Dendritic cell treated with granulocyte-macrophage colony-stimulating factor and Interleukin-4, amounts not matched to agents 40 ng/mL and 50 ng/mL, for 4 days (primary cell): ENCODE measurements at regions not wholly inside any gene's neighbourhood (a gene's known extent, or its start where the extent isn't known, plus 50 kb on each side); places are given as distances from the start of the nearest gene placed in this dataset.

ENCODE experiments used
- H3K27ac Mint-ChIP-seq: one replicate; pipeline ENCODE4 v1.8.0; 2022; ENCODE audit warnings: mild to moderate bottlenecking, mixed read lengths
- H3K27me3 Mint-ChIP-seq: one replicate; pipeline ENCODE4 v1.8.0; 2022; ENCODE audit warnings: mild to moderate bottlenecking, mixed read lengths
- H3K36me3 Mint-ChIP-seq: one replicate; pipeline ENCODE4 v1.8.0; 2022; ENCODE audit warnings: low read depth, mixed read lengths
- H3K4me1 Mint-ChIP-seq: one replicate; pipeline ENCODE4 v1.8.0; 2022; ENCODE audit warnings: low read depth, mixed read lengths
- H3K4me3 Mint-ChIP-seq: one replicate; pipeline ENCODE4 v1.8.0; 2022; ENCODE audit warnings: mild to moderate bottlenecking, moderate library complexity, mixed read lengths
- H3K9me3 Mint-ChIP-seq: one replicate; pipeline ENCODE4 v1.8.0; 2022; ENCODE audit warnings: mixed read lengths
- intact Hi-C: fragments of 100-400 bp; cut with micrococcal nuclease; formaldehyde crosslinking; loops from one replicate; pipeline ENCODE4 v1.15.0; 2022

GRCh38 chr2:48017136-48017535 is 110.8 kb upstream of the FBXO11 start:
- H3K27ac Mint-ChIP-seq: no peak overlapping the region
- no peaks in the 10 kb centered on the region for H3K27me3 Mint-ChIP-seq
- intact Hi-C loops: no loop called here
- no peaks in the 10 kb centered on the region for H3K4me1 Mint-ChIP-seq
- H3K36me3 Mint-ChIP-seq: no peaks in the 10 kb centered on the region
- H3K9me3 Mint-ChIP-seq: peaks cover 7% of the 10 kb centered on the region
- no peak overlapping the region for H3K4me3 Mint-ChIP-seq

GRCh38 chr2:48018480-48018879 is 112.2 kb upstream of the FBXO11 start:
- H3K4me3 Mint-ChIP-seq: no peak overlapping the region
- intact Hi-C loops: no loop called here
- H3K27me3 Mint-ChIP-seq: peaks cover 7% of the 10 kb centered on the region
- H3K27ac Mint-ChIP-seq: no peak overlapping the region
- H3K36me3 Mint-ChIP-seq: no peaks in the 10 kb centered on the region
- no peaks in the 10 kb centered on the region for H3K4me1 Mint-ChIP-seq
- peaks cover 7% of the 10 kb centered on the region for H3K9me3 Mint-ChIP-seq

- H3K4me3 Mint-ChIP-seq: no peak overlapping the region
- no peaks in the 10 kb centered on the region for H3K36me3 Mint-ChIP-seq
- H3K27ac Mint-ChIP-seq: no peak overlapping the region
- H3K4me1 Mint-ChIP-seq: no peaks in the 10 kb centered on the region
- H3K9me3 Mint-ChIP-seq: no peaks in the 10 kb centered on the region
- H3K27me3 Mint-ChIP-seq: peaks cover 17% of the 10 kb centered on the region
- intact Hi-C loops: no loop called here
Measured at GRCh38 chr2:48026865-48027264, 120.6 kb upstream of the FBXO11 start.

GRCh38 chr2:48032765-48033164 is 126.5 kb upstream of the FBXO11 start:
- Mint-ChIP-seq H3K27ac (no peak overlapping the region), H3K4me3 (no peak overlapping the region), H3K27me3 (peaks cover 5% of the 10 kb centered on the region), H3K36me3 (no peaks in the 10 kb centered on the region), H3K4me1 (no peaks in the 10 kb centered on the region), H3K9me3 (peaks cover 13% of the 10 kb centered on the region)
- intact Hi-C loops: no loop called here

GRCh38 chr2:48034295-48034694 is 128.0 kb upstream of the FBXO11 start:
- no peaks in the 10 kb centered on the region for H3K4me1 Mint-ChIP-seq
- no peaks in the 10 kb centered on the region for H3K36me3 Mint-ChIP-seq
- no peaks in the 10 kb centered on the region for H3K27me3 Mint-ChIP-seq
- H3K9me3 Mint-ChIP-seq: peaks cover 17% of the 10 kb centered on the region
- intact Hi-C loops: no loop called here
- H3K4me3 Mint-ChIP-seq: no peak overlapping the region
- H3K27ac Mint-ChIP-seq: no peak overlapping the region

- Mint-ChIP-seq H3K4me1 (no peaks in the 10 kb centered on the region), H3K27me3 (no peaks in the 10 kb centered on the region), H3K27ac (no peak overlapping the region), H3K36me3 (no peaks in the 10 kb centered on the region), H3K4me3 (no peak overlapping the region), H3K9me3 (peaks cover 22% of the 10 kb centered on the region)
- intact Hi-C loops: no loop called here
Measured at GRCh38 chr2:48036312-48036711, 130.0 kb upstream of the FBXO11 start.

GRCh38 chr2:48039209-48039990 is 133.1 kb upstream of the FBXO11 start:
- Mint-ChIP-seq H3K9me3 (peaks cover 22% of the 10 kb centered on the region), H3K4me3 (no peak overlapping the region), H3K4me1 (peaks cover 10% of the 10 kb centered on the region), H3K27me3 (peaks cover 5% of the 10 kb centered on the region), H3K27ac (no peak overlapping the region), H3K36me3 (no peaks in the 10 kb centered on the region)
- intact Hi-C loops: no loop called here

- Mint-ChIP-seq H3K4me1 (peaks cover 16% of the 10 kb centered on the region), H3K27ac (no peak overlapping the region), H3K36me3 (no peaks in the 10 kb centered on the region), H3K4me3 (no peak overlapping the region), H3K27me3 (peaks cover 5% of the 10 kb centered on the region), H3K9me3 (peaks cover 10% of the 10 kb centered on the region)
- intact Hi-C loops: no loop called here
Measured at GRCh38 chr2:48043131-48043700, 136.9 kb upstream of the FBXO11 start.

GRCh38 chr2:48043746-48044145 is 137.4 kb upstream of the FBXO11 start:
- Mint-ChIP-seq H3K9me3 (peaks cover 10% of the 10 kb centered on the region), H3K27ac (no peak overlapping the region), H3K27me3 (peaks cover 5% of the 10 kb centered on the region), H3K4me1 (peaks cover 16% of the 10 kb centered on the region), H3K36me3 (no peaks in the 10 kb centered on the region), H3K4me3 (no peak overlapping the region)
- intact Hi-C loops: no loop called here

GRCh38 chr2:48045613-48046012 is 139.3 kb upstream of the FBXO11 start:
- no peaks in the 10 kb centered on the region for H3K9me3 Mint-ChIP-seq
- no peak overlapping the region for H3K27ac Mint-ChIP-seq
- peaks cover 5% of the 10 kb centered on the region for H3K27me3 Mint-ChIP-seq
- peaks cover 16% of the 10 kb centered on the region for H3K4me1 Mint-ChIP-seq
- intact Hi-C loops: no loop called here
- H3K36me3 Mint-ChIP-seq: no peaks in the 10 kb centered on the region
- no peak overlapping the region for H3K4me3 Mint-ChIP-seq

GRCh38 chr2:48048476-48049171 is 142.3 kb upstream of the FBXO11 start:
- H3K4me3 Mint-ChIP-seq: no peak overlapping the region
- H3K27ac Mint-ChIP-seq: no peak overlapping the region
- intact Hi-C loops: no loop called here
- no peaks in the 10 kb centered on the region for H3K36me3 Mint-ChIP-seq
- H3K4me1 Mint-ChIP-seq: peaks cover 11% of the 10 kb centered on the region
- no peaks in the 10 kb centered on the region for H3K9me3 Mint-ChIP-seq
- H3K27me3 Mint-ChIP-seq: peaks cover 1% of the 10 kb centered on the region

- Mint-ChIP-seq H3K27ac (no peak overlapping the region), H3K9me3 (no peaks in the 10 kb centered on the region), H3K4me1 (peaks cover 11% of the 10 kb centered on the region), H3K4me3 (no peak overlapping the region), H3K27me3 (peaks cover under 1% of the 10 kb centered on the region), H3K36me3 (no peaks in the 10 kb centered on the region)
- intact Hi-C loops: no loop called here
Measured at GRCh38 chr2:48049371-48049770, 143.1 kb upstream of the FBXO11 start.

GRCh38 chr2:48050711-48051110 is 144.4 kb upstream of the FBXO11 start:
- intact Hi-C loops: no loop called here
- Mint-ChIP-seq H3K4me3 (no peak overlapping the region), H3K36me3 (no peaks in the 10 kb centered on the region), H3K9me3 (no peaks in the 10 kb centered on the region), H3K27me3 (peaks cover 4% of the 10 kb centered on the region), H3K27ac (no peak overlapping the region), H3K4me1 (peaks cover 5% of the 10 kb centered on the region)

- Mint-ChIP-seq H3K9me3 (peaks cover 9% of the 10 kb centered on the region), H3K27me3 (peaks cover 12% of the 10 kb centered on the region), H3K4me1 (no peaks in the 10 kb centered on the region), H3K36me3 (no peaks in the 10 kb centered on the region), H3K4me3 (no peak overlapping the region), H3K27ac (no peak overlapping the region)
- intact Hi-C loops: no loop called here
Measured at GRCh38 chr2:48059975-48060374, 153.7 kb upstream of the FBXO11 start.
